Activated CD8-positive, alpha-beta T cell treated with anti-CD3 and anti-CD28 coated beads for 36 hours (primary cell): ENCODE measurements at regions not wholly inside any gene's neighbourhood (a gene's known extent, or its start where the extent isn't known, plus 50 kb on each side); places are given as distances from the start of the nearest gene placed in this dataset.

Experiments
- ATAC-seq: fragments of 200-7000 bp; cut with Tn5 transposase; one replicate; pipeline ENCODE4 v1.10.0; 2021; ENCODE audit warnings: mild to moderate bottlenecking, moderate library complexity
- CTCF ChIA-PET: fragments of 350-600 bp; sonication (Branson Sonifier 250); formaldehyde crosslinking; loops from one replicate; lab custom pipeline; 2021; ENCODE audit warnings: antibody characterized with exemption; lab: Charles Lee
- POLR2A ChIA-PET: fragments of 350-600 bp; sonication (Branson Sonifier 250); formaldehyde crosslinking; loops from one replicate; lab custom pipeline; 2021; ENCODE audit warnings: antibody characterized with exemption; lab: Charles Lee
- DNase-seq: peaks from one replicate; pipeline ENCODE4 v3.0.0-alpha.2; 2020
- H3K27ac Mint-ChIP-seq: one replicate; pipeline ENCODE4 v1.8.0; 2021; ENCODE audit warnings: mild to moderate bottlenecking, mixed read lengths
- H3K27me3 Mint-ChIP-seq: one replicate; pipeline ENCODE4 v1.8.0; 2021; ENCODE audit warnings: mixed read lengths
- H3K36me3 Mint-ChIP-seq: one replicate; pipeline ENCODE4 v1.8.0; 2021; ENCODE audit warnings: low read depth, mixed read lengths
- H3K4me1 Mint-ChIP-seq: one replicate; pipeline ENCODE4 v1.8.0; 2021; ENCODE audit warnings: low read depth, mixed read lengths
- H3K4me3 Mint-ChIP-seq: one replicate; pipeline ENCODE4 v1.8.0; 2021; ENCODE audit warnings: mild to moderate bottlenecking, moderate library complexity, mixed read lengths
- H3K9me3 Mint-ChIP-seq: one replicate; pipeline ENCODE4 v1.8.0; 2021; ENCODE audit warnings: mixed read lengths
- CTCF ChIP-seq: fragments of 200-600 bp; IDR thresholded peaks from one replicate; pipeline ENCODE4 v1.8.0; 2022; ENCODE audit warnings: antibody characterized with exemption, mild to moderate bottlenecking
- intact Hi-C: fragments of 100-400 bp; cut with micrococcal nuclease; formaldehyde crosslinking; loops from one replicate; pipeline ENCODE4 v1.10.0; 2022

GRCh38 chr5:20615888-20616563 is 628.0 kb upstream of the CDH18 start:
- ChIA-PET POLR2A (no interaction called here), CTCF (no interaction called here)
- Mint-ChIP-seq H3K4me3 (no peak overlapping the region), H3K9me3 (peaks cover 6% of the 10 kb centered on the region), H3K27me3 (no peaks in the 10 kb centered on the region), H3K4me1 (no peaks in the 10 kb centered on the region), H3K36me3 (no peaks in the 10 kb centered on the region), H3K27ac (no peak overlapping the region)
- ATAC-seq (no peak), DNase-seq (no peak)
- no peak for TF ChIP-seq CTCF
- intact Hi-C loops: no loop called here

GRCh38 chr5:20611620-20612019 is 623.6 kb upstream of the CDH18 start:
- Mint-ChIP-seq H3K9me3 (peaks cover 6% of the 10 kb centered on the region), H3K36me3 (no peaks in the 10 kb centered on the region), H3K4me3 (no peak overlapping the region), H3K27ac (no peak overlapping the region), H3K4me1 (no peaks in the 10 kb centered on the region), H3K27me3 (no peaks in the 10 kb centered on the region)
- CTCF ChIA-PET: no interaction called here
- TF ChIP-seq CTCF: no peak
- ATAC-seq (no peak), DNase-seq (no peak)
- intact Hi-C loops: no loop called here
- POLR2A ChIA-PET: no interaction called here

DNA sequence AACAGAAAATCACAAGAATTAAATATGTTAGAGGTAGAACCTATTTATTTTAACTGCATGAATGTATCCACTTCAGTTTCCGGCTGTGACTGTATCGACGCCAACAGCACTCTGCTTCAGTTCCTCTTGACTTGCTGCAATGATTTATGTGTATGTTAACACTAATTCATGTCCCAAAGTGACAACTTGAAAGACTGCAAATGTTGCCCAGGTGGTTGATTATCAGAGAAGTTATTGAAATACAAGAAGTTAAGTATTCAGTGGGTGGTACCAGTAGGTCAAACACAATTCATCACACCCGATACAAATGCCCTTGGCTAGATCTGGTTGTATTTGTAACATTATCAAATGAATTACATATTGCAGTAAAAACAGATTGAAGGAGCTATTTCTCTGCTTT is 622.7 kb upstream of the CDH18 start:
- H3K4me1 Mint-ChIP-seq: no peaks in the 10 kb centered on the region
- TF ChIP-seq CTCF: no peak
- H3K4me3 Mint-ChIP-seq: no peak overlapping the region
- no peaks in the 10 kb centered on the region for H3K27me3 Mint-ChIP-seq
- intact Hi-C loops: no loop called here
- ATAC-seq (no peak), DNase-seq (no peak)
- no peak overlapping the region for H3K27ac Mint-ChIP-seq
- ChIA-PET CTCF (no interaction called here), POLR2A (no interaction called here)
- H3K36me3 Mint-ChIP-seq: no peaks in the 10 kb centered on the region
- peaks cover 4% of the 10 kb centered on the region for H3K9me3 Mint-ChIP-seq

GRCh38 chr5:20609126-20609525 is 621.1 kb upstream of the CDH18 start:
- intact Hi-C loops: no loop called here
- ChIA-PET CTCF (no interaction called here), POLR2A (no interaction called here)
- ATAC-seq (no peak), DNase-seq (no peak)
- no peaks in the 10 kb centered on the region for H3K27me3 Mint-ChIP-seq
- TF ChIP-seq CTCF: no peak
- H3K36me3 Mint-ChIP-seq: no peaks in the 10 kb centered on the region
- peaks cover 4% of the 10 kb centered on the region for H3K9me3 Mint-ChIP-seq
- H3K27ac Mint-ChIP-seq: no peak overlapping the region
- no peak overlapping the region for H3K4me3 Mint-ChIP-seq
- no peaks in the 10 kb centered on the region for H3K4me1 Mint-ChIP-seq

DNA sequence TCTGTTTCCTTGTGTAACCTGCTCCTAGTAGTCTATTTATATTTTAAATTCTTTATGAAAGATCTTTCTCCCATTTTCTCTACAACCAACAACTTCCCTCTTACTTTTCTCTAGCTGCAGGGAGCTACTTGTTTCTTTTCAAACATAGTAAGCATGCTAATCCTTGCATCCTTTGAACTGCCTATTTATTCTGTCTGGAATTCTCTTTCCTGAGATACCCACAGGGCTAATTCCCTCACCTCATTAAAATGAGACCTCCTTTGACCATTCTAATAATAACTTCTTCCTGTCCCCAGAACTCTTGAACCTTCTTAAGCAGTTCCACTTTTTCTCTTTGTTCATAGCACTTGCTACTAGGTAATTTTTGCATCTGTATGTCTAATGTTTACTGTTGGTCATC is 620.6 kb upstream of the CDH18 start:
- Mint-ChIP-seq H3K36me3 (no peaks in the 10 kb centered on the region), H3K4me1 (no peaks in the 10 kb centered on the region), H3K27me3 (no peaks in the 10 kb centered on the region), H3K4me3 (no peak overlapping the region), H3K27ac (no peak overlapping the region), H3K9me3 (peaks cover 4% of the 10 kb centered on the region)
- TF ChIP-seq CTCF: no peak
- ATAC-seq (no peak), DNase-seq (no peak)
- CTCF ChIA-PET: no interaction called here
- POLR2A ChIA-PET: no interaction called here
- intact Hi-C loops: no loop called here
